ENCODE measurements at regions not wholly inside any gene's neighbourhood (a gene's known extent, or its start where the extent isn't known, plus 50 kb on each side); places are given as distances from the start of the nearest gene placed in this dataset.

DNA sequence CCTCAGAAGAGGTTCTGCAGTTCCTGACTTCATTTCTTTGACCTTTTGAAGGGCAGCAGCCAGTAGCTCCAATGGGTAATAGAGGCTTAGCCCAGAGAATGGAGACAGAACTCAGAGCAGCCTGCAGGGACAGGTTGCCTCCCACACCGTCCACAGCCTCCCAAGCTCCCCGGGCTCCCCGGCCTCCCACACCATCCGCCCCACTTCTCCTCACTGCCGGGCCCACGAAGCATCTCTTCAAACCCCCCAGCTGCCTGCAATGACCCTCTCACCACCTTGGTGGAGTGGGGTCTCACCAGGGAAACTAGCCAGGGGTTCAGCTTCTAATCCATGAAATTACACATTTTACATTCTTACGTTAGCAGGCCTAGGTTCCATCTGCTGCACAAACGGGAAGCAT is 652.0 kb upstream of the SALL3 start:
- H3K9ac ChIP-seq (ENCODE audit: low read length), result no peak overlapping the region
- no peak overlapping the region for H2AFZ ChIP-seq (ENCODE audit: low read depth, low read length)
- no peak overlapping the region for H3K27ac ChIP-seq (ENCODE audit: low read length)
- H3K4me3 ChIP-seq (ENCODE audit: low read length), result no peak overlapping the region
- H3K79me2 ChIP-seq (ENCODE audit: low read length), result no peaks in the 10 kb centered on the region
- H3K36me3 ChIP-seq (replicated peaks; ENCODE audit: low read depth, low read length), result no peaks in the 10 kb centered on the region
- H3K4me1 ChIP-seq (ENCODE audit: low read length), result no peaks in the 10 kb centered on the region
- H3K9me3 ChIP-seq (ENCODE audit: insufficient read depth, low read length), result no peaks in the 10 kb centered on the region
- H3K4me2 ChIP-seq (ENCODE audit: low read length), result no peak overlapping the region
- H3K27me3 ChIP-seq (ENCODE audit: low read depth, low read length), result no peaks in the 10 kb centered on the region
- TF ChIP-seq CTCF (IDR thresholded peaks at IDR 0.05; ENCODE audit: low read depth, low read length), result no peak
- TF ChIP-seq EZH2phosphoT487 (IDR thresholded peaks at IDR 0.05; ENCODE audit: low read depth), result no peak
- H4K20me1 ChIP-seq (ENCODE audit: insufficient read depth, low read length), result no peaks in the 10 kb centered on the region

DNA sequence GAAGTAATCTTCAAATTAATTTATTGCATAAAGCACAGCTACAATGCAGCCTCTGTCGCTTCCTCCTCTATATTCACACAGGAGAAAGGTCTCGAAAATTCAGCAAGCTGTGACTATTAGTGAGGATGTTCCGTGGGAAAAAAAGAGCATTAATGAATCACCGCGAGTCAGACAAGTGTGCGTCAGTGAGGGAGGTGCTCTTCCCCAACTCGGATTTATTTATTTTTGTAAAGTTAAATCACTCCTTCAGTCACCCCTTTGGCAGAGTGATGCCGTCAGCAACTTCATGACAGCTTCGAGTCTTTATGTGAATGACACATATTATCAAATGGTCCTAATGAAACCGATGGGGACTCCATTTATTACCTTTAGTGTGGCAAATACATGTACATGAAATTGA is 648.9 kb upstream of the SALL3 start:
- TF ChIP-seq CTCF (IDR thresholded peaks at IDR 0.05; ENCODE audit: low read depth, low read length), result no peak
- Histone ChIP-seq H3K9ac (ENCODE audit: low read length) (no peak overlapping the region), H3K4me1 (ENCODE audit: low read length) (no peaks in the 10 kb centered on the region), H3K27ac (ENCODE audit: low read length) (no peak overlapping the region), H4K20me1 (ENCODE audit: insufficient read depth, low read length) (no peaks in the 10 kb centered on the region), H3K4me2 (ENCODE audit: low read length) (no peak overlapping the region), H3K36me3 (replicated peaks; ENCODE audit: low read depth, low read length) (no peaks in the 10 kb centered on the region), H3K27me3 (ENCODE audit: low read depth, low read length) (no peaks in the 10 kb centered on the region), H3K79me2 (ENCODE audit: low read length) (no peaks in the 10 kb centered on the region), H2AFZ (ENCODE audit: low read depth, low read length) (no peak overlapping the region), H3K4me3 (ENCODE audit: low read length) (no peak overlapping the region), H3K9me3 (ENCODE audit: insufficient read depth, low read length) (no peaks in the 10 kb centered on the region)

DNA sequence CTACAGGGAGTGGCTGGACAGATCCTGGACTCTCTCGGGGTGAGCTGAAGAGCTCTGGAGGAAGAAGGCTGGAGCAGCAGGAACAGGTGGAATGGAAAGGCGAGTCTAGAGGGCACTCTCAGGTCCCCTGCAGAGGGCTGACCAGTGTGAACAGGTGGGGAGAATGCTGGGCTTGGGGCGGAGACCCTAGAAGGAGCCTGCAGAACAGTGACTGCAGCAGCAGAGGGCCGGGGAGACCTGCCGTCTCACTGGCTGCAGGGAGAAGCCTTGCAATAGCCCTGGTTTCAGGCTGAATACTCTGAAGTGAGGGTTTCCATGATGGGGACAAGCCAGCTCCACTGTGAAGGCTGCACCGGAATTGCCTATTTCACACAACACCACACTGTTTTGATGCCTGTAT is 626.7 kb upstream of the SALL3 start:
- no peak overlapping the region for H3K4me2 ChIP-seq (ENCODE audit: low read length)
- H3K4me3 ChIP-seq (ENCODE audit: low read length), result no peak overlapping the region
- no peak overlapping the region for H2AFZ ChIP-seq (ENCODE audit: low read depth, low read length)
- H3K79me2 ChIP-seq (ENCODE audit: low read length), result no peaks in the 10 kb centered on the region
- no peak overlapping the region for H3K27ac ChIP-seq (ENCODE audit: low read length)
- no peaks in the 10 kb centered on the region for H3K4me1 ChIP-seq (ENCODE audit: low read length)
- H4K20me1 ChIP-seq (ENCODE audit: insufficient read depth, low read length), result no peaks in the 10 kb centered on the region
- H3K9me3 ChIP-seq (ENCODE audit: insufficient read depth, low read length), result 0 out of 2 replicates have a peak, but pooled peaks cover 4% of the 10 kb centered on the region
- H3K27me3 ChIP-seq (ENCODE audit: low read depth, low read length), result no peaks in the 10 kb centered on the region
- H3K9ac ChIP-seq (ENCODE audit: low read length), result no peak overlapping the region
- no peaks in the 10 kb centered on the region for H3K36me3 ChIP-seq (replicated peaks; ENCODE audit: low read depth, low read length)
- TF ChIP-seq CTCF (IDR thresholded peaks at IDR 0.05; ENCODE audit: low read depth, low read length), result no peak
- no peak for TF ChIP-seq EZH2phosphoT487 (IDR thresholded peaks at IDR 0.05; ENCODE audit: low read depth)

GRCh38 chr18:78362198-78362597 is 617.4 kb upstream of the SALL3 start:
- H3K27me3 ChIP-seq (ENCODE audit: low read depth, low read length), result no peaks in the 10 kb centered on the region
- no peaks in the 10 kb centered on the region for H4K20me1 ChIP-seq (ENCODE audit: insufficient read depth, low read length)
- TF ChIP-seq CTCF (IDR thresholded peaks at IDR 0.05; ENCODE audit: low read depth, low read length) (no peak), EZH2phosphoT487 (IDR thresholded peaks at IDR 0.05; ENCODE audit: low read depth) (no peak)
- no peaks in the 10 kb centered on the region for H3K79me2 ChIP-seq (ENCODE audit: low read length)
- no peak overlapping the region for H3K27ac ChIP-seq (ENCODE audit: low read length)
- H3K4me2 ChIP-seq (ENCODE audit: low read length), result no peak overlapping the region
- peaks cover 5% of the 10 kb centered on the region for H3K9me3 ChIP-seq (ENCODE audit: insufficient read depth, low read length)
- no peaks in the 10 kb centered on the region for H3K36me3 ChIP-seq (replicated peaks; ENCODE audit: low read depth, low read length)
- H3K9ac ChIP-seq (ENCODE audit: low read length), result no peak overlapping the region
- no peaks in the 10 kb centered on the region for H3K4me1 ChIP-seq (ENCODE audit: low read length)
- H3K4me3 ChIP-seq (ENCODE audit: low read length), result no peak overlapping the region
- H2AFZ ChIP-seq (ENCODE audit: low read depth, low read length), result no peak overlapping the region
